Fibroblast of lung (primary cell): ENCODE measurements at regions not wholly inside any gene's neighbourhood (a gene's known extent, or its start where the extent isn't known, plus 50 kb on each side); places are given as distances from the start of the nearest gene placed in this dataset.

Source experiments
- CTCF ChIP-seq, 2 donors: IDR thresholded peaks in 1 of 2; conservative IDR thresholded peaks in 1 of 2; 1 replicate in 1 of 2; 2 replicates in 1 of 2; pipeline ENCODE4 v1.5.1; 2011 to 2012; ENCODE audit warnings: low read length in 2 of 2, control low read depth in 1 of 2, inconsistent platforms in 1 of 2, low read depth in 1 of 2, mild to moderate bottlenecking in 1 of 2
- EZH2 ChIP-seq: IDR thresholded peaks from 2 replicates; pipeline ENCODE4 v1.5.1; 2012; ENCODE audit warnings: low read length, control low read depth, mild to moderate bottlenecking; ENCODE audit errors: missing control alignments

GRCh38 chr17:71110326-71110725 is 941.0 kb downstream of the KCNJ2 start:
- TF ChIP-seq EZH2 (no peak), CTCF (conservative IDR thresholded peaks at IDR 0.05 in 1 of 2, IDR thresholded peaks at IDR 0.05 in 1 of 2; ENCODE audit: low read depth in 1 of 2, low read length in 2 of 2) (no peak)
